GM10266 (cell line): ENCODE measurements at regions not wholly inside any gene's neighbourhood (a gene's known extent, or its start where the extent isn't known, plus 50 kb on each side); places are given as distances from the start of the nearest gene placed in this dataset.

ENCODE experiments used
- DNase-seq: peaks from one replicate; pipeline ENCODE4 v3.0.0; 2012; ENCODE audit errors: extremely low spot score
- TF ChIP-seq, protein P1 (sequence below): IDR thresholded peaks from 2 replicates; pipeline ENCODE4 v1.5.1; 2012; ENCODE audit warnings: mild to moderate bottlenecking, low read depth; ENCODE audit not compliant: control insufficient read depth, insufficient read depth; ENCODE audit errors: missing control alignments

GRCh38 chr6:128827675-128828464 is 55.1 kb upstream of the LAMA2 start:
- TF ChIP-seq, protein P1, sequence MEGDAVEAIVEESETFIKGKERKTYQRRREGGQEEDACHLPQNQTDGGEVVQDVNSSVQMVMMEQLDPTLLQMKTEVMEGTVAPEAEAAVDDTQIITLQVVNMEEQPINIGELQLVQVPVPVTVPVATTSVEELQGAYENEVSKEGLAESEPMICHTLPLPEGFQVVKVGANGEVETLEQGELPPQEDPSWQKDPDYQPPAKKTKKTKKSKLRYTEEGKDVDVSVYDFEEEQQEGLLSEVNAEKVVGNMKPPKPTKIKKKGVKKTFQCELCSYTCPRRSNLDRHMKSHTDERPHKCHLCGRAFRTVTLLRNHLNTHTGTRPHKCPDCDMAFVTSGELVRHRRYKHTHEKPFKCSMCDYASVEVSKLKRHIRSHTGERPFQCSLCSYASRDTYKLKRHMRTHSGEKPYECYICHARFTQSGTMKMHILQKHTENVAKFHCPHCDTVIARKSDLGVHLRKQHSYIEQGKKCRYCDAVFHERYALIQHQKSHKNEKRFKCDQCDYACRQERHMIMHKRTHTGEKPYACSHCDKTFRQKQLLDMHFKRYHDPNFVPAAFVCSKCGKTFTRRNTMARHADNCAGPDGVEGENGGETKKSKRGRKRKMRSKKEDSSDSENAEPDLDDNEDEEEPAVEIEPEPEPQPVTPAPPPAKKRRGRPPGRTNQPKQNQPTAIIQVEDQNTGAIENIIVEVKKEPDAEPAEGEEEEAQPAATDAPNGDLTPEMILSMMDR = no peak
- no peak for DNase-seq

DNA sequence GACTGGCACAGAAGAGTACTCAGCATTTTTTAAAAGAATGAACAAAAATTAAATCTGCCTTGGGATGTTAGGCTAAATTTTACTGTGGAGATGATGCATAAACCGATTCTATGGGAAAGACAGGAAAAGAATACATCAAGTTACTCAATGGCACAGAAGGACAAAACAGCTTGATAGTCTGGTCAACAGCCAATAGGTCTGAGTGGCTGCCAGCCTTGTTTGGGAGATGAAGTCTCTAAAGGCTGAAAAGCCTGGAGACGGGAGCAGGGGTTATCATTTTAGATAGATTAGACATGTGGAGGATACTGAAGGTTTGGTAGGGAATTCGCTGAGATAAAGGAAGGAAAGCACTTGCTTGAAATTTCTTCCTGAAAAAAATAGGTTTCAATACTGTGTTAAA is 56.3 kb upstream of the LAMA2 start:
- no peak for DNase-seq
- TF ChIP-seq, protein P1 = no peak

DNA sequence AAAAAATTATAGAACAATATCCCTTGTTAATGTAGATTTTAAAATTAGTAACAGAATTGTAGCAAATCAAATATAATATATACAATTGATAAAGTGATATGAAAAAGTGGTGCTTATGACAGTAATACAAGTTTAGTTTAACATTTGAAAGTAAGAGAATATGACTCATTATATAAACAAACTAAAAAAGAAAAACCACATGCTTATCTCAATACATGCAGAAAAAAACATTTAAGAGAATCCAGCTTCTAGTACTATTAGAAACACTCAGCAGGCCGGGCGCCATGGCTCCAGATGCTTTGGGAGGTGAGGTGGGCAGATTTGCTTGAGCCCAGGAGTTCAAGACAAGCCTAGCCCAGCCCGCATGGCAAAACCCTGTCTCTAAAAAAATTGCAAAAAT is 60.7 kb upstream of the LAMA2 start:
- TF ChIP-seq, protein P1 = no peak
- DNase-seq = no peak

DNA sequence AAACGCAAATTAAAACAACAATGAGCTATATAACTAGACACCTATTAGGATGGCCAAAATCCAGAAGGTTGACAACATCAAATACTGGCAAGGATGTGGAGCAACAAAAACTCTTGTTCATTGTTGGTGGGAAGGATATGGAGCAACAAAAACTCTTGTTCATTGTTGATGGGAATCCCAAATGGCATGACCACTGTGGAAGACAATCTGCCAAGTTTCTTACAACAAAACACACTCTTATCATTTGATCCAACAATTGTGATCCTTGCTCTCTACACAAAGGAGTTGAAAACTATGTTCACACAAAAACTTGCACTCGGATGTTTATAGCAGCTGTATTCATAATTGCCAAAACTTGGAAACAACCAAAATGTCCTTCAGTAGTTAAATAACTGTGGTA is 61.8 kb upstream of the LAMA2 start:
- TF ChIP-seq, protein P1 = no peak
- DNase-seq = no peak

GRCh38 chr6:128808856-128809255 is 74.1 kb upstream of the LAMA2 start:
- DNase-seq = no peak
- TF ChIP-seq, protein P1 = no peak

DNA sequence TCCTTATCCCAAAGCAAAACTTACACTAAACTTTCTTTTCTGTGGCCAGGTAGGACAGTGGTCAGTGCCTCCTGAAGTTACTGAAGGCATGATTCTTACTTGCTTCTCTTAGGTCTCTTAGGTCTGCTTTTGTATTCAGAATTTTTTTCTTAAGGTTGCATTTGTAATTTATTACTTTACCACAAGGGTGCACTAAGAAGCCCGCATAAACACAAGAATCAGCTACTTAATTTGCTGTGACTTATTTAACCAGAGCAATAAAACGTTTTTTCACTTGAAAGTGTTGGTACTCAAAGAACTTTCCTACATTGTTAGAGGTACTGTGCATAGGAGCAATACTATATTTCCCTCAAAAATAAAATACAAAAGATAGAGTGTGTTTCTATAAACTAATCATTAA is 75.4 kb upstream of the LAMA2 start:
- TF ChIP-seq, protein P1 = no peak
- no peak for DNase-seq

- DNase-seq = no peak
- TF ChIP-seq, protein P1 = no peak
These were observed 76.7 kb upstream of the LAMA2 start for GRCh38 chr6:128806261-128806660.
